IgD-negative memory B cell (primary cell): ENCODE measurements at regions not wholly inside any gene's neighbourhood (a gene's known extent, or its start where the extent isn't known, plus 50 kb on each side); places are given as distances from the start of the nearest gene placed in this dataset.

Source experiments
- H3K27ac Mint-ChIP-seq, 3 donors: one replicate each; pipeline ENCODE4 v1.8.0; 2020 to 2022; ENCODE audit warnings: mild to moderate bottlenecking in 3 of 3, mixed read lengths in 3 of 3, moderate library complexity in 1 of 3
- H3K27me3 Mint-ChIP-seq: one replicate; pipeline ENCODE4 v1.8.0; 2021; ENCODE audit warnings: mixed read lengths
- H3K36me3 Mint-ChIP-seq: one replicate; pipeline ENCODE4 v1.8.0; 2020; ENCODE audit warnings: mild to moderate bottlenecking, mixed read lengths
- H3K4me1 Mint-ChIP-seq, 3 donors: one replicate each; pipeline ENCODE4 v1.8.0; 2020 to 2022; ENCODE audit warnings: mixed read lengths in 3 of 3, mild to moderate bottlenecking in 1 of 3
- H3K4me3 Mint-ChIP-seq, 4 donors: one replicate each; pipeline ENCODE4 v1.8.0; 2020 to 2022; ENCODE audit warnings: mild to moderate bottlenecking in 4 of 4, mixed read lengths in 4 of 4, moderate library complexity in 3 of 4
- H3K9me3 Mint-ChIP-seq, 3 donors: one replicate each; pipeline ENCODE4 v1.8.0; 2020 to 2021; ENCODE audit warnings: mixed read lengths in 3 of 3, mild to moderate bottlenecking in 1 of 3

GRCh38 chr18:66757946-66758345 is 154.1 kb upstream of the CDH19 start:
- no peak overlapping the region for H3K4me3 Mint-ChIP-seq
- no peaks in the 10 kb centered on the region for H3K36me3 Mint-ChIP-seq
- H3K4me1 Mint-ChIP-seq: no peaks in the 10 kb centered on the region
- no peak overlapping the region for H3K27ac Mint-ChIP-seq
- H3K9me3 Mint-ChIP-seq: peaks cover 0 to 7% (median 1%) of the 10 kb centered on the region in 3 donors
- H3K27me3 Mint-ChIP-seq: no peaks in the 10 kb centered on the region

GRCh38 chr18:66754335-66754734 is 150.4 kb upstream of the CDH19 start:
- Mint-ChIP-seq H3K9me3 (peaks cover 0 to 3% (median 1%) of the 10 kb centered on the region in 3 donors), H3K36me3 (no peaks in the 10 kb centered on the region), H3K4me1 (no peaks in the 10 kb centered on the region), H3K27me3 (no peaks in the 10 kb centered on the region), H3K4me3 (no peak overlapping the region), H3K27ac (no peak overlapping the region)

- H3K9me3 Mint-ChIP-seq: peaks cover 0 to 3% (median 1%) of the 10 kb centered on the region in 3 donors
- H3K27ac Mint-ChIP-seq: no peak overlapping the region
- H3K27me3 Mint-ChIP-seq: no peaks in the 10 kb centered on the region
- H3K4me1 Mint-ChIP-seq: no peaks in the 10 kb centered on the region
- H3K4me3 Mint-ChIP-seq: no peak overlapping the region
- H3K36me3 Mint-ChIP-seq: no peaks in the 10 kb centered on the region
Observed at GRCh38 chr18:66752733-66753132, 148.8 kb upstream of the CDH19 start.

GRCh38 chr18:66749481-66750035 is 145.7 kb upstream of the CDH19 start:
- Mint-ChIP-seq H3K4me1 (no peaks in the 10 kb centered on the region), H3K27me3 (no peaks in the 10 kb centered on the region)

GRCh38 chr18:66749030-66749429 is 145.1 kb upstream of the CDH19 start:
- H3K4me3 Mint-ChIP-seq: no peak overlapping the region
- no peaks in the 10 kb centered on the region for H3K27me3 Mint-ChIP-seq
- no peaks in the 10 kb centered on the region for H3K36me3 Mint-ChIP-seq
- H3K9me3 Mint-ChIP-seq: peaks cover 0 to 5% (median 0%) of the 10 kb centered on the region in 3 donors
- H3K4me1 Mint-ChIP-seq: no peaks in the 10 kb centered on the region
- H3K27ac Mint-ChIP-seq: no peak overlapping the region

More at GRCh38 chr18:66749481-66750035, 145.7 kb upstream of the CDH19 start:
- Mint-ChIP-seq H3K36me3 (no peaks in the 10 kb centered on the region), H3K9me3 (peaks cover 0 to 4% (median 0%) of the 10 kb centered on the region in 3 donors), H3K4me3 (no peak overlapping the region), H3K27ac (no peak overlapping the region)

- peaks cover 2 to 10% (median 5%) of the 10 kb centered on the region in 3 donors for H3K9me3 Mint-ChIP-seq
- no peak overlapping the region for H3K27ac Mint-ChIP-seq
- no peaks in the 10 kb centered on the region for H3K27me3 Mint-ChIP-seq
- no peaks in the 10 kb centered on the region for H3K4me1 Mint-ChIP-seq
- H3K36me3 Mint-ChIP-seq: no peaks in the 10 kb centered on the region
- no peak overlapping the region for H3K4me3 Mint-ChIP-seq
Observed at GRCh38 chr18:66742832-66743231, 138.9 kb upstream of the CDH19 start.

GRCh38 chr18:66735933-66736332 is 132.0 kb upstream of the CDH19 start:
- H3K4me1 Mint-ChIP-seq: no peaks in the 10 kb centered on the region
- peaks cover 2 to 6% (median 5%) of the 10 kb centered on the region in 3 donors for H3K9me3 Mint-ChIP-seq
- H3K4me3 Mint-ChIP-seq: no peak overlapping the region
- H3K27ac Mint-ChIP-seq: no peak overlapping the region
- no peaks in the 10 kb centered on the region for H3K36me3 Mint-ChIP-seq
- H3K27me3 Mint-ChIP-seq: no peaks in the 10 kb centered on the region

- peaks cover 2 to 8% (median 5%) of the 10 kb centered on the region in 3 donors for H3K9me3 Mint-ChIP-seq
- H3K27ac Mint-ChIP-seq: no peak overlapping the region
- no peak overlapping the region for H3K4me3 Mint-ChIP-seq
- H3K36me3 Mint-ChIP-seq: no peaks in the 10 kb centered on the region
- H3K27me3 Mint-ChIP-seq: no peaks in the 10 kb centered on the region
- no peaks in the 10 kb centered on the region for H3K4me1 Mint-ChIP-seq
Observed at GRCh38 chr18:66734451-66734850, 130.6 kb upstream of the CDH19 start.

GRCh38 chr18:66731890-66732289 is 128.0 kb upstream of the CDH19 start:
- H3K4me1 Mint-ChIP-seq: no peaks in the 10 kb centered on the region
- H3K9me3 Mint-ChIP-seq: peaks cover 0 to 8% (median 5%) of the 10 kb centered on the region in 3 donors
- H3K4me3 Mint-ChIP-seq: no peak overlapping the region
- H3K27ac Mint-ChIP-seq: no peak overlapping the region
- H3K36me3 Mint-ChIP-seq: no peaks in the 10 kb centered on the region
- no peaks in the 10 kb centered on the region for H3K27me3 Mint-ChIP-seq

GRCh38 chr18:66729442-66730239 is 125.8 kb upstream of the CDH19 start:
- Mint-ChIP-seq H3K4me3 (no peak overlapping the region), H3K36me3 (no peaks in the 10 kb centered on the region), H3K27ac (no peak overlapping the region), H3K9me3 (peaks cover 0 to 4% (median under 1%) of the 10 kb centered on the region in 3 donors), H3K27me3 (no peaks in the 10 kb centered on the region), H3K4me1 (no peaks in the 10 kb centered on the region)

- H3K27ac Mint-ChIP-seq: no peak overlapping the region
- H3K27me3 Mint-ChIP-seq: no peaks in the 10 kb centered on the region
- H3K9me3 Mint-ChIP-seq: peaks cover 0 to 4% (median 2%) of the 10 kb centered on the region in 3 donors
- no peak overlapping the region for H3K4me3 Mint-ChIP-seq
- no peaks in the 10 kb centered on the region for H3K4me1 Mint-ChIP-seq
- H3K36me3 Mint-ChIP-seq: no peaks in the 10 kb centered on the region
Observed at GRCh38 chr18:66728951-66729350, 125.1 kb upstream of the CDH19 start.

- Mint-ChIP-seq H3K4me1 (no peaks in the 10 kb centered on the region), H3K27ac (no peak overlapping the region), H3K36me3 (no peaks in the 10 kb centered on the region), H3K9me3 (peaks cover 0 to 4% (median 2%) of the 10 kb centered on the region in 3 donors), H3K4me3 (no peak overlapping the region), H3K27me3 (no peaks in the 10 kb centered on the region)
Observed at GRCh38 chr18:66727991-66728390, 124.1 kb upstream of the CDH19 start.

- H3K36me3 Mint-ChIP-seq: no peaks in the 10 kb centered on the region
- H3K4me3 Mint-ChIP-seq: no peak overlapping the region
- no peak overlapping the region for H3K27ac Mint-ChIP-seq
- H3K9me3 Mint-ChIP-seq: peaks cover 0 to 4% (median 0%) of the 10 kb centered on the region in 3 donors
- H3K4me1 Mint-ChIP-seq: no peaks in the 10 kb centered on the region
- no peaks in the 10 kb centered on the region for H3K27me3 Mint-ChIP-seq
Observed at GRCh38 chr18:66724664-66725356, 120.9 kb upstream of the CDH19 start.

- Mint-ChIP-seq H3K36me3 (no peaks in the 10 kb centered on the region), H3K27ac (no peak overlapping the region)
Observed at GRCh38 chr18:66722671-66723070, 118.8 kb upstream of the CDH19 start.

GRCh38 chr18:66708646-66709045 is 104.8 kb upstream of the CDH19 start:
- H3K27ac Mint-ChIP-seq: no peak overlapping the region
- H3K9me3 Mint-ChIP-seq: peaks cover 2 to 9% (median 2%) of the 10 kb centered on the region in 3 donors
- no peaks in the 10 kb centered on the region for H3K4me1 Mint-ChIP-seq
- no peaks in the 10 kb centered on the region for H3K36me3 Mint-ChIP-seq
- no peak overlapping the region for H3K4me3 Mint-ChIP-seq
- H3K27me3 Mint-ChIP-seq: no peaks in the 10 kb centered on the region

More at GRCh38 chr18:66722671-66723070, 118.8 kb upstream of the CDH19 start:
- no peaks in the 10 kb centered on the region for H3K27me3 Mint-ChIP-seq
- H3K4me3 Mint-ChIP-seq: no peak overlapping the region
- H3K4me1 Mint-ChIP-seq: no peaks in the 10 kb centered on the region
- peaks cover 0 to 4% (median 0%) of the 10 kb centered on the region in 3 donors for H3K9me3 Mint-ChIP-seq
